Stromal cell of bone marrow (primary cell): ENCODE measurements at regions not wholly inside any gene's neighbourhood (a gene's known extent, or its start where the extent isn't known, plus 50 kb on each side); places are given as distances from the start of the nearest gene placed in this dataset.

Source experiments
- DNase-seq: peaks from one replicate; pipeline ENCODE4 v3.0.0-alpha.2; 2012; ENCODE audit warnings: low read depth

GRCh38 chr22:48331266-48331665 lies 1496.4 kb downstream of the BRD1 start:
- no peak for DNase-seq

DNA sequence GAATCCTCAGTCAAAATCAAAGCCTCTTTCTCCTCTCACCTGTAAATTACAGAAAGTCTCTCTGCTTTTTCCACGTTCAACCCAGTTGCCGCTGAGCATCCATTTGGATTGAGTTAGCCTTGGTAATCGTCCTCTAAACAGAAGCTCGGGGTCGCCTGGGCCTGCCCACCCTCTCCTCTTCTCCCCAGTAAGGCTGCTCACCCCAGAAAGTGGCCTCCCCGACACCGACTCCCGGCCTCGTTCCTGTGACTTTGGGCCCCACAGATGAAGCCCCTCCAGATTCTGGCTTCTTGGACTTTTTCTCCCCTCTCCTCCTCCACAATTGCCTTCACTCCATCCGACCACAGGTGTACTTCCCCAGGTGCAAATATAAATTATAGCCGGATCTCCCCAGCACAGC lies 1500.0 kb downstream of the BRD1 start:
- DNase-seq = no peak

DNA sequence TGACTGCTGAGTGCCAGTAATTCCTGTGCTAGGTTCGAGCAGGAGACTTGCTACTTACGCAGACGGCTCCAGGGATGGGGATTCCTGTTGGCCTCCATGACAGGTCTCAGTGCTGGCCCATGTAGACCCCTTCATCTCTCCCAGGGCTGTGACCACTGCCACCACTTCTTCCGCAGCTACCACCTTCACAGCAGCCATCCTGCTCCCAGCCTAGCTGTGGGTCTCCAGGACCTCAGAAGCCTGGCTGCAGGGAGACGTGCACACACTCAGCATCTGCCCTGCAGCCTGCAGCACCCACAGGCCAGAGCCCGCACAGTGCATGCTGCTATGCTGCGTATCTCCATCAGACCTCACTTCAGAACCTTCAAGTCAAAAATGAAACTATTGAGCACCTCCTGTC lies 1503.9 kb downstream of the BRD1 start:
- DNase-seq = no peak

- no peak for DNase-seq
Observed at GRCh38 chr22:48322907-48323306, 1504.8 kb downstream of the BRD1 start.

- no peak for DNase-seq
Observed at GRCh38 chr22:48321986-48322545, 1505.6 kb downstream of the BRD1 start.

DNA sequence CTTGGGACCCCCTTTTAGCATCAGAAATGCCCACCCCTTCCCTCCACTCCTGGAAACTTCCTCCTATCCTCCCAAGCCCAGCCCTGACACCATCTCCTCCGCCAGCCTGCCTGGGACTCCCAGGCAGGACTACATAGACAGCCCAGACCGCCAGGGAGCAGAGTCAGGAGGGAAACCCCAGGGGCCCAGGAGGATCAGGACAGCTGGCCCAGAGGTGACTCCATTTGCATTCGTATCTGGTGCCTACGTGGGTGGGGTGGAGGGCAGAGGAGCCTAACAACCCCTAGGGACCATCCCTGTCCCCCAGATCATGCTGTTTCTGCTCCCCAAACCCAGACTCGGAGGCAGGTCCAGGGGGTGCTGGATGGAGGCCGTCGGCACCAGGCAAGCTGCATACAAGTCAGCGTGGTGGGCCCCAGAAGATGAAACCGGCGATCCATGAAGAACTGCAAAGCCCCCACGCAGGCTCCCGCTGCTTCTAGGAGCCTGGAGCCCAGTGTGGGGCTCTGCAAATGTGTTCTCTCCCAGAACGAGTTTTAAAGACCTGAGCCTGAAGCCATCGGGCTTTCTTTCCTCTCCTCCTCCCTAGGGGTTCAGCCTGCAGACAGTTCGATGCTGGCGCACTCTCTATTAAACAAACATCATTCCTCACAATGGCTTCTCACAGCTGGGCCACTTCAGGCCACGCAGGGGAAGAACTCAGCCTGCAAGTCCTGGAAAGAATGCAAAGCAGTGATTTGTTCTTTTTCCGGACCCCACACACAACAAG lies 1506.8 kb downstream of the BRD1 start:
- no peak for DNase-seq

GRCh38 chr22:48320048-48320682 lies 1507.5 kb downstream of the BRD1 start:
- DNase-seq = no peak

DNA sequence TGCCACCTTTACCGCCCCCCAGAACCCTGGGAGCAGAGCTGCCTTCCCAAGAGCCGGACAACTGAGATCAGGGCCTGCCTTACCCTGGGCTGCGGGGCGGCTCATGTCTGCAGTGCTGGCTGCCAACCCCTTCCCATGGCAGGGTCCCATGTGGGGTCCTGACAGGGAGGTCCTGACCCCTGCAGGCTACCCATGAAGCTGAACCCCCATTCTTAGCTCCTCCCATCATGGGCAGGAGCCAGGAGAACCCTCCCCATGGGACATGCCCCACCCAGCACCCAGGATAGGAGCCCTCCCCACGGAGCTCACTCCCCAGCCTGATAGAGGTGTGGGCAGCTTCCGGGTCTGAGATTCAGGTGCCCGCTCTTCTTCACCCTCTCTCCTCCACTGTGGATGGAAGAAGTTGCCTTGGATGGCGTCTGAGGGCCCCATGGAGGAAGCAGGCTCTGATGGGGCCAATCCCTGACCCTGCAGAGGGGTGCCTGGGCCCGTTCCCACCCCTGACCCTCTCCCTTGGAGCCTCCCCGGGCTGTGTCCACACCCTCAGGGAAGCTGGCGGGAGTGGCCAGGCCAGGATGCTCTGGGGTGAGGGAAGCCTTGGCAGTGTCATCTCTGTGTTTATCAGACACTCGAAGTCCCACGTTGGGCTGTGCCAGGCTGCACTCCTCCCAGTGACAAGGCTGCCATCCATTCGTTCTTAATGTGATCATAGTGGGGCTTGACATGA lies 1508.2 kb downstream of the BRD1 start:
- DNase-seq = no peak

GRCh38 chr22:48318575-48319320 lies 1508.9 kb downstream of the BRD1 start:
- no peak for DNase-seq

GRCh38 chr22:48318173-48318572 lies 1509.5 kb downstream of the BRD1 start:
- DNase-seq = no peak

DNA sequence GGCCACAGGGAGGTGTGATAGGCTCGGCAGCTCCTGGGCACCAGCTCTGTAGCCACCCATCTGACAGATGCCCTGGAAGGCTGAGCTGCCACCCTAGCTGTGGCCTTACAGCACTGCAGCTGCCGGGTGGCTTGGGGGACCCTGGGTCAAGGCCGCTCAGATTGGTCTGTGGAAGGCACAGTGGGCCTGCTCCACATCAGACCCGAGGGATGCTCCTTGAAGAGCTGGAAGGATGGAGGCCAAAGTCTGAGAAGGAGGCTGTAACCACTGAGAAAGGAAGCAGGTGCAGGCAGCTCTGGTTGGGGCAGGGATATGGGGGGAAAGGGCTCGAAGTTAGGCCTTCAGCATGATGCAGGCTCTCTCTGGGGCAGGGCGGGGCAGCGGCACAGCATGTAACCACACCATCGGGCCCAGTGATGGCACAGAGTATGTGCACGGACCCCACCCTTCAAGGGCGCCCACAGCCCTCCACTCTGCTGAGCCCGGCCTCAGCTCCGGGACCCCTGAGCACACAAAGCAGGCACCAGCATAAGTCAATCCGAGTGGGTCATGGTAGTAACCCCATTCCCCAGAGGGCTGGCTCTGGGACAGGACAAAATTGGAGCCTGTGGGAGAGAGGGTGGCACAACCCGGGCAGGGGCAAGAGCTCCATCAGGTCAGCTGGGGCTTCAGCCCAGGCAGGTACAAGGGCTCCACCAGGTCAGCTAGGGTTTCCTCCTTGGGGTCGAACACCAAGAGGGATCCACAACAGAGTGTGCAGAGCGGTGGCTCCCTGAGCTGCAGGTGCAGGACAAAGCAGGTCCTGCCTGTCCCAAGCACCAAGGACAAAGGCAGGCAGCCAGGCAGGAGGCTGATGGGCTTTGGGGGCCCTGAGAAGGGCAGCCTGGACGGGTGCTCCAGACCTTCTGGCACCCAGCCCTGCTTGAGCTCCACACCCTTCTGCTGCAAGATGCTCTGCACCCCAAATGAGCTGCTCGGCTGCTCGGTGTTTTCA lies 1511.1 kb downstream of the BRD1 start:
- DNase-seq = no peak

DNA sequence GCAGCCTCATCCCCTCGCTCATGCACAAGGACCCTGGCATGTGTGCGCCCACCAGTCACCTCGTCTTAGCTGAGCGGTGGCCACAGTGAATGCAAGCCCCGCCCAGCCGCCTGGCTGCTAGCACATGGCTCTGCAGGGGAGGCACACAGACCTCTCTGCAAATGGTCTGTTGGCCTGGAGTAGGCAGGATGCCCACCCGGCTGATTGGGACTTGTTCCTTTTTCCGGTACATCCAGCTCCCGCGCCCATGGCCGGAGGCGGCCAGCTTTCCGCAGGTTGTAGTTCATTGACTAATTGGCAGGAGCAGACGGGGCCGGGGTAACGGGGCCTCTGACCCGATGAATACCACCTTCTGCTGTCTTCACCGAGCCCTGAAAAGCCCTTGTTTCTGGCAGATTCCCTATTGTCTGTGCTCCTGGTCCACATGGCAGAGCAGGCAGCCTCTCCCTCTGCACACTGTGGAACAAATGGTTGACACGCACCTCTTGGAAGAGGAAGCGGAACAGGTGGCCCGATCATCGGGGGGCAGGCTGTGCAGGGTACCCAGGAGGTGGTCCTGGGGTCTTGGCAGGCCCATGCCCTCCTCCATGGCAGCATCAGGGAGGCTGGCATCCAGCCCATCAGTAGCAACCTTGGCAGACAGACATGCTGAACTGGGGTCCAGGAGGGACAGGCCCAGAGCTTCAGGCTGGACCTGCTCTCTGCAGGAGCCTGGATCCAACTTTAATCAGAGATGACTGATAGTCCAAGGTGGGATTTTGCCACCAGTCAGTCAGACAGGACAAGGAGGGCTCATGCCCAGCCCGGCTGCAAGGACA lies 1512.0 kb downstream of the BRD1 start:
- DNase-seq = no peak

DNA sequence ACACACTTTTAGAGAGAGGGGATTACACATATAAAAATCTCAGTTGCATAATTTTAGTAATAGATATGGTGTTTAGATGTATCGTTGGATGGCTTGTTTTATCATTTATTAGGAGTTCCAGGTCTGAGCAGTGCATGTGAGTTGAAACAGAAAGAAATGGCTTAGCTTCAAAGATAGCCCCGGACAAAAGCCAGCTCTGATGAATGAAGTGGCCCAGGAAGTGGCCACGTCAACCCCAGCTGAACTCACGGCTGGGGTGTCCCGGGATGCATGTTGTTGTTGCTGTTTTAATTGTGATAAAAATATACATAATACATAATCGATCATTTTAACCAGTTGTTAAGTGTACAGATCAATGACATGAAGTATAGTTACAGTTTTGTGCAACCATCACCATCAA lies 1513.6 kb downstream of the BRD1 start:
- no peak for DNase-seq

- no peak for DNase-seq
Observed at GRCh38 chr22:48313175-48313830, 1514.4 kb downstream of the BRD1 start.

GRCh38 chr22:48310740-48311139 lies 1516.9 kb downstream of the BRD1 start:
- no peak for DNase-seq

- DNase-seq = no peak
Observed at GRCh38 chr22:48310289-48310688, 1517.4 kb downstream of the BRD1 start.

- DNase-seq = no peak
Observed at GRCh38 chr22:48309836-48310235, 1517.8 kb downstream of the BRD1 start.

DNA sequence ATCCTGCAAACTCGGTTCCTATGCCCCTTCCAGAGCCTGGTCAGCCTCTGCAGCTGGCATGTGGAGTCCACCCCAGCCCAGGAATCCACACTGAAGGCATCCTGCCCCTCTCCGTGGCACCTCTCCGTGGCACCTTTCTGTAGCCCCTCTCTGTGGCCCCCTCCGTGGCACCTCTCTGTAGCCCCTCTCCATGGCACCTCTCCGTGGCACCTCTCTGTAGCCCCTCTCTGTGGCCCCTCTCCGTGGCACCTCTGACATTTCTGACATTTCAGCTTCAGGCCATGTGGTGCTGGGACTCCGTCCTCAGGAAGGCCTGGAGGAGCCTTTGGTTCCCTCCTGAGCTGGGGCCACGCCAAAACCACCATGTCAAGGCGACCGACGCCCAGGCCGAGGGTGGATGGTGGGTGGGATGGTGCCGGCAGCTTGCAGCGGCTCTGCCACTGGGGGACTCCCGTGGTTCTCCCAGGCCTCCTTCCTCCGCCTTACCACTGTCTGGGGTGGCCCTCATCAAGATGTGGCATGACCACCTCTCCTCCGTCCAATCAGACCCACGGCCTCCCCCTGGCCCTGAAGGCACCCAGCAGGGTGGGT lies 1518.5 kb downstream of the BRD1 start:
- DNase-seq = no peak

DNA sequence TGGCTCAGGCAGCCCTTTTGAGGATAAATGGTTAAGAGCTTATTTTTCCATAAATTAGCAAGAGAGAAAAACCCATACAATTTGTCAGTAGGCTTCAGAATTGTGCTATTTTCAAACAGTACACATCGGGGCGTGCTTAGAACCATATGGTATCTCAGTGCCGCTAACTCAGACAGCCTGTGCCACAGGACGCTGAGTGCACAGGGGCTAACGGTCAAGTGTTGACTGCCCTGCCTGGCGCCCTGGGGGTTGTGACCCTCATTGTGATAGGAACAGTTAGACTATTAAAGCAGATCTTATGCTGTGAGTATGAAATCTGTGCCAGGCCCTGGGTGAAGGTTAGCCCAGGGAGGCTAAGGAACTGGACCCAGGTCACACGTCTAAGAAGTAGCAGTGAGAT lies 1519.7 kb downstream of the BRD1 start:
- no peak for DNase-seq
